AG04450 (cell line): ENCODE measurements at regions not wholly inside any gene's neighbourhood (a gene's known extent, or its start where the extent isn't known, plus 50 kb on each side); places are given as distances from the start of the nearest gene placed in this dataset.

Experiments
- CTCF ChIA-PET: fragments of 300-600, 350-600 bp; formaldehyde crosslinking; extraction: SDS; loops from one replicate; lab custom pipeline; 2022; ENCODE audit warnings: antibody characterized with exemption, inconsistent platforms; lab: Charles Lee
- POLR2A ChIA-PET: fragments of 350-600 bp; formaldehyde crosslinking; extraction: SDS; loops from one replicate; lab custom pipeline; 2021; ENCODE audit warnings: antibody characterized with exemption, inconsistent platforms; lab: Yijun Ruan, JAX
- DNase-seq: peaks from one replicate; pipeline ENCODE4 v3.0.0-alpha.2; 2011; ENCODE audit warnings: low read depth, low spot score
- H3K27ac ChIP-seq: one replicate; pipeline ENCODE4 v1.5.1; 2012; ENCODE audit warnings: low read depth, low read length, control low read depth
- H3K27me3 ChIP-seq: one replicate; pipeline ENCODE4 v1.6.0; 2012; ENCODE audit warnings: low read length; ENCODE audit not compliant: control insufficient read depth, insufficient read depth
- H3K4me3 ChIP-seq: 2 replicates; pipeline ENCODE4 v1.5.1; 2011; ENCODE audit warnings: mild to moderate bottlenecking, low read depth, low read length, control low read depth
- H3K9me3 ChIP-seq: 2 replicates; pipeline ENCODE4 v1.5.1; 2012; ENCODE audit warnings: low read length; ENCODE audit not compliant: control insufficient read depth, insufficient read depth
- TF ChIP-seq, protein P1 (sequence below): IDR thresholded peaks from 2 replicates; pipeline ENCODE4 v1.5.1; 2011; ENCODE audit warnings: low read depth, low read length, control low read depth, inconsistent platforms

- TF ChIP-seq, protein P1, sequence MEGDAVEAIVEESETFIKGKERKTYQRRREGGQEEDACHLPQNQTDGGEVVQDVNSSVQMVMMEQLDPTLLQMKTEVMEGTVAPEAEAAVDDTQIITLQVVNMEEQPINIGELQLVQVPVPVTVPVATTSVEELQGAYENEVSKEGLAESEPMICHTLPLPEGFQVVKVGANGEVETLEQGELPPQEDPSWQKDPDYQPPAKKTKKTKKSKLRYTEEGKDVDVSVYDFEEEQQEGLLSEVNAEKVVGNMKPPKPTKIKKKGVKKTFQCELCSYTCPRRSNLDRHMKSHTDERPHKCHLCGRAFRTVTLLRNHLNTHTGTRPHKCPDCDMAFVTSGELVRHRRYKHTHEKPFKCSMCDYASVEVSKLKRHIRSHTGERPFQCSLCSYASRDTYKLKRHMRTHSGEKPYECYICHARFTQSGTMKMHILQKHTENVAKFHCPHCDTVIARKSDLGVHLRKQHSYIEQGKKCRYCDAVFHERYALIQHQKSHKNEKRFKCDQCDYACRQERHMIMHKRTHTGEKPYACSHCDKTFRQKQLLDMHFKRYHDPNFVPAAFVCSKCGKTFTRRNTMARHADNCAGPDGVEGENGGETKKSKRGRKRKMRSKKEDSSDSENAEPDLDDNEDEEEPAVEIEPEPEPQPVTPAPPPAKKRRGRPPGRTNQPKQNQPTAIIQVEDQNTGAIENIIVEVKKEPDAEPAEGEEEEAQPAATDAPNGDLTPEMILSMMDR, result no peak
- POLR2A ChIA-PET, result no interaction called here
- CTCF ChIA-PET, result no interaction called here
- Histone ChIP-seq H3K4me3 (no peak overlapping the region), H3K27me3 (no peaks in the 10 kb centered on the region), H3K27ac (no peak overlapping the region), H3K9me3 (peaks cover 14% of the 10 kb centered on the region; the same call in 1 of the 2 replicates)
- no peak for DNase-seq
Observed at GRCh38 chr3:64432870-64433269, 207.6 kb upstream of the PRICKLE2 start.

DNA sequence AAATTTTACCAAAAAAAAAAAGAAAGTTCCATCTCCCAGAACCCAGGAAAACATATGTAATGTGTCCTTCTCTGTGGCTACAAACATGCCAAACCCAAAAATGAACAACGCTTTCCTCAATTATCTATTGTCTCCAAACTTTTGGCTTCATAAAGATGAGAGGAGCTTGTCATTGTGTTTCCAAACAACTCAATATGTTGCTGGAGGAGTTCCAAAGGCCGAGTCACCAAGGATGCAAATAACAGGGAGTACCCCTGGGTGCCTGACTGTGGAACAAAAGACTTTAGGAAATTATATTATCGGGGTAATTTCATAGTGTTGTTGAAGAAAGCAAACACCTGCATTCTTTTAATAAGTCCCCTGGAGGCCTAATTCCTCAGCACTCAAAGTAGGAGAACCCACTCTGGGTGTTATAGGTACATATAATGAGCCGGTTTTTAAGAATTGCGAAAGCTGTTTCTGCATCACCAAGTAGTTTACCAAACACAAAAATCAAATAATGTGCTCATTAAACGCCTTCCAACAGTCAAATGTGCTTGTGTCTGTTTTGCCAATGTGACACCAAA, 206.3 kb upstream of the PRICKLE2 start:
- POLR2A ChIA-PET, result no interaction called here
- H3K27me3 ChIP-seq, result no peaks in the 10 kb centered on the region

GRCh38 chr3:64427671-64428070, 202.4 kb upstream of the PRICKLE2 start:
- CTCF ChIA-PET, result interaction anchor here (0.7 to 1.2 kb wide), 2 partner anchors 11 to 56 kb away, joined by 3 read pairs; no protein-coding TSS in a partner anchor
- Histone ChIP-seq H3K9me3 (peaks cover 3% of the 10 kb centered on the region; the same call in 1 of the 2 replicates), H3K27ac (no peak overlapping the region), H3K27me3 (no peaks in the 10 kb centered on the region), H3K4me3 (no peak overlapping the region)
- POLR2A ChIA-PET, result no interaction called here
- TF ChIP-seq, protein P1, result no peak
- DNase-seq, result no peak

More for the DNA sequence above, 206.3 kb upstream of the PRICKLE2 start:
- Histone ChIP-seq H3K9me3 (peaks cover 14% of the 10 kb centered on the region; the same call in 1 of the 2 replicates), H3K27ac (no peak overlapping the region), H3K4me3 (no peak overlapping the region)
- DNase-seq, result no peak
- CTCF ChIA-PET, result interaction anchor here (0.6 to 1.4 kb wide), 3 partner anchors 14 to 408 kb away, joined by 3 to 5 read pairs (median 4); partner anchors contain the start of gene PSMD6
- TF ChIP-seq, protein P1, result no peak

- ChIA-PET POLR2A (no interaction called here), CTCF (interaction anchor here (1.2 kb wide), 1 partner anchor 58 kb away, joined by 3 read pairs; no protein-coding TSS in a partner anchor)
- Histone ChIP-seq H3K9me3 (peaks cover 3% of the 10 kb centered on the region; the same call in 1 of the 2 replicates), H3K4me3 (no peak overlapping the region), H3K27ac (no peak overlapping the region), H3K27me3 (no peaks in the 10 kb centered on the region)
- TF ChIP-seq, protein P1, result no peak
- DNase-seq, result no peak
Observed at GRCh38 chr3:64426551-64426950, 201.3 kb upstream of the PRICKLE2 start.

DNA sequence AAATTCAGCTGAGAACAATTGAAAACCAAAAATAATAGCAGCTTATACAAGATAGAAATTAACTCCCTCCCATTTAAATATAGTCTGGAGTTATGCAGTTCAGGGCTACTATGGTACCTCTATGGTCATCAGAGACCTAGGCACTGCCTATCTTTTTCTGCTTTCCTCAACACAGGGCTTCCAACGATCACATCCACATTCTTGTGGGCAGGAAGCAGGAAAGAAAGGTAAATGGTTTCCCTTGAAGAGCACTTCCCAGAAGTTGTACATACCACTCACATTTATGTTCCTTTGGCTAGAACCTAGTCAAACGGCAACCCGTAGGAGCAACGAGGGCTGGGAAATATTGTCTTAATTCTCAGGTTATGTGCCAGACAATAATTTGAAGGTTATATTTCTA, 197.7 kb upstream of the PRICKLE2 start:
- Histone ChIP-seq H3K27me3 (no peaks in the 10 kb centered on the region), H3K9me3 (no peaks in the 10 kb centered on the region), H3K27ac (no peak overlapping the region), H3K4me3 (no peak overlapping the region)
- no peak for DNase-seq
- ChIA-PET POLR2A (no interaction called here), CTCF (interaction anchor here (0.6 kb wide), 1 partner anchor 333 kb away, joined by 3 read pairs; no protein-coding TSS in a partner anchor)
- TF ChIP-seq, protein P1, result no peak
